ENCODE measurements at regions not wholly inside any gene's neighbourhood (a gene's known extent, or its start where the extent isn't known, plus 50 kb on each side); places are given as distances from the start of the nearest gene placed in this dataset.

DNA sequence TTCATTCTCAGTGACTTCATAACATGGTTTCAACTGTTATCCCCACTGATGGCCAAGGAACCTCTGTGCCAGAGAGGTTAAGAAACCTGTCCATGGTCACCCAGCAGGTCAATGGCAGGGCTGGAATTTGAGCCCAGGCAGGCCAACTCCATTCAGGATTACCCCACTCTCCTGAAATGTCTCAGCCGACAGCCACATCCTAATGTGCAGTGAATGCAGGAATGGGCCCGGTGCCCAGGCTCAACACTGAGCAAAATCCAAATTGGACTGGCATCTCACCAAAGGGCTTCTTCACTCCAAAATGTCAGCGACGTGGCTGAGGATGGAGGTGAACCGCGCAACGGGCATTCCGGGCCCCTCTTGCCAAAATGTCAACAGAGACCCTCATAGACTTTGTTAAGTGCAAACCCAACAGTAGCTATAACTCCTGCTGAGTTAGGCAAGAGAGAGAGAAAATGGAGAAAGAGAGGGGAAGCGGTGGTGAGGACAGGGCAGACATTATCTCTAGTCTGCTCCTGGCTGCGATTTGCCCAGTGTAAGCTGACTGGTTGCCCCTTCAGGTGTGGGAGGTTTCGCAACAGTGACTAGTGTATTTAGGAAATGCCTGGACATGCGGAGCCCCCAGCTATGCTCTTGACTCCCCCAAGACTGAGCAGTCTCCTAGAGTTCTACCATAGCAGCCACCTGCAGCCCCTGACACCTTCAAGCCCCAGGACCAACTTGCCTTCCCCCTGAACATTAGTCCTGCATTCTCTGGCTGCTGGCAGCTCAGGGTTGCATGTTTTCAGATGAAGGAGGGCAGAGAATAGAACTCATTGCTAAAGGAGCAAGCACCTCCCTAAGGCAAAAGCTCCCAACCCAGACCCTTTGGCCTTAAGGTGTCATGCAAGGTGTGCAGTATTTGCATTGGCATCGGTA, 167.7 kb downstream of the ANAPC1 start:
- no peak for DNase-seq (ENCODE audit: low spot score)

- no peak for DNase-seq (ENCODE audit: low spot score)
Observed at GRCh38 chr2:111716905-111717775, 166.9 kb downstream of the ANAPC1 start.
